ENCODE measurements at regions not wholly inside any gene's neighbourhood (a gene's known extent, or its start where the extent isn't known, plus 50 kb on each side); places are given as distances from the start of the nearest gene placed in this dataset.
A peak's percentile ranks its signal among the peaks of the same experiment; 100 is the strongest.

DNA sequence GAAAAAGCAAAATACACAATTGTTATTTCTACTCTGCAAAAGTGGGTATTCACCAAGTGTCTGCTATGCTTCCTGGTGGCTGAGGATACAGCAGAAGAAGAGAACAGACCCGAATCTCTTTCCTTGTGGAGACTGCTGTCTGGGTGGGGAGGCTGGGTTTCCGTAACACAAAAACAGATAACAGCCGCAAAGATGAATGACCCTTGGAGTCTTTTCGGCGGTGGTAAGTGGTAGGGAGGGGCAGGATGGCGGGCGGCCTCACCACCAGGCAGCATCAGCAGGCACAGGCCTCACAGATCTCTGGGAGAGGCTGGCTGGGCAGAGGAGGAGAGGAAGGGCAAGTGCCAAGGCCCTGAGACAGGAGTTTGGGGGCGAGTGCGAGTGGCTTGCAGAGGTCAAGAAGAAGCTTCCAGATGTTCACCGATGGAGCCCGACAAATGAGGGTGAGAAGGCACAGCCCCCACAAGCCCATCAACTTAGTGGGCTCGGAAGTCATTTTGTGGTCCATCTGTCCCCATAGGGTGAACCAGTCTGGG lies 164.2 kb downstream of the RHOU start:
- DNase-seq: peak; percentile 10

DNA sequence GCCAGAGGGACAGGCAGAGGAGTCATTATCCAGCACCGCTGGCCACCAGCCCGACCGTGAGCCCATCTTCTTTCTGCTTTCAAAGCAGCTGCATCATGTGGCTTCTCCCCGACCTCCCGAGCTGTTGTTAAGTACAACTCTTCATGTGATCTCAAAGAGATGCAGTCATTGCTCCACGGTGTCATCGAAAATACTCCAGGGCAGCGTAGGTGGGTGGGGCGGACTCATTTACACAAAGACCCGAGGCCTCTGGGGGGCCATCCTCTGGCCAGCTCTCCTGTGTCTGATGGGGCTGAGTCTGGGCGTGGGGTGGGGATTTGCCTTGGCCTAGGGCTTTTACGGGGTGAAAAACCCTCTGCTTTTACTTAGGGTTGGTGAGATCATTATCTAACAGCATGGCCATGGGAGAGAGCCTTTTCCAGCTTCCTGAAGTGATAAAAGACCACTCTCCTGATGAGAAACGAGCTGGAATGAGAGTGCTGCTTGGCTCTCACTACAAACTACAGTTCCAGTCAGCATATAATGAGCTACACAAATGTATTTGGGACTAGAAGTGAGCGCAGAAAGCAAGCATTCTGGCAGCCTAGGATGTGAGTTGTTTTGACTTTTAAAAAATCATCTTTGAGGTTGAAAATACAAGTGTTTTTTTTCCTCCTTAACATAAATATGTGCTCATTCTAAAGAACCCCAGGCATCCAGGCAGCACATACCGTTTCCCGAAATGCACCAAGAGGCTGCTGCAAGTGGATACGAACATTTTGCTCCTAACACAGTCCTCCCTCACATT lies 165.0 kb downstream of the RHOU start:
- DNase-seq: no peak

DNA sequence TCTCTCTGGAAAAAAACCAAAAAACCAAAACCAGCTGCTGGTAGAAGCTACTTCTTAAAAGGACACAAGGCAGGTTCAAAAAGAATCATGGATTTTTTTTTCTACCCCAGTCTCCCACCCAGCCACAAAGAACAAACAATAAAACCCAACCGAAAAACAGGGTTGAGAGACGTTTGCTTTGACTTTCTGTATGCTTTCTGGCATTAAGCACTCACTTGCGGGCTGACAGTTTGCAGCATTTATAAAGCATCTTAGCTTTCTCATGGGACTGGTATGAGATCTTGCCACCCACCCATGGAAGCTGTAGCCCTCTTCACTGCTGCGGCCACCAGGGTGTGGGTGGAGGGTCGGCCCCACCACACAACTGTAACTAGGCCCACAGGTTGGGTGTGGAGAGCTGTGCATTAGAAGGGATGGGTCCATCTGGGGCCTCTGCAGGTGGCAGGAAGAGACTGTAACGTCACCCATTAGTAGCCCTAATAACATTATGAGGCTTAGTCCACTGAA lies 165.7 kb downstream of the RHOU start:
- DNase-seq: no peak

DNA sequence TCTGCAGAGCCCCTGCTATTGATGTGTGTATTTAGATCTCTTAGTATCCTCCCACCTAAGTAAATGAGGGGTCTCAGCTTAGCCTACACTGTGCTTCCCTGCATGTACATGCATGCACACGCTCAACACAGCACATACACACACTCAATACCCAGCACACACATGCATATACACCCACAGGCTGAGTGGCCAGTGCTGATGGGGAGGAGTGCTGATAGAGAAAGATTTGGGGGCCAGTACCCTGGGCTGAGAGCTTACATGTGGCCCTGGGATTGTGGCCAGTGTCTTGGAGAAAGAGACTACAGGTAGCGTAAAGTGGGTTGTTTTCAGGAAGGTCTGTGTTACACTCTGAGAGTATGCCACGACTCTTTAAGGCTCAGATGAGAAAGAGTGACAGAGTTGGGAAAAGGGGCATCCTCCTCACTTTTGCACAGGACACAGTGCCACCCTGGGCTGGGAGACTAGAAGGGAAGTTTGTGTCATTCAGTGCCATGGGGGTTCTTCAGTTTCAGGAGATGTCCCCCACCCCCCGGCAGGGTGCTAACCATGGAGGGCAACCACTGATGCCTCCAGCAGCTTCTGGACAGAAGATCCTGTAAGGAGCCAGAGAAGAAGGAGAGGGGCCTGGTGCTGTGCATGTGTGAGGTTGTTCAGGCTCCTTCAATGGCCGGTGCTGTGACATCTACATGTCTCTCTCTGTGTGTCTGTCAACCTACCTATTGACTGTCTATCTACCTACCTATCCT lies 166.8 kb downstream of the RHOU start:
- DNase-seq: no peak

DNA sequence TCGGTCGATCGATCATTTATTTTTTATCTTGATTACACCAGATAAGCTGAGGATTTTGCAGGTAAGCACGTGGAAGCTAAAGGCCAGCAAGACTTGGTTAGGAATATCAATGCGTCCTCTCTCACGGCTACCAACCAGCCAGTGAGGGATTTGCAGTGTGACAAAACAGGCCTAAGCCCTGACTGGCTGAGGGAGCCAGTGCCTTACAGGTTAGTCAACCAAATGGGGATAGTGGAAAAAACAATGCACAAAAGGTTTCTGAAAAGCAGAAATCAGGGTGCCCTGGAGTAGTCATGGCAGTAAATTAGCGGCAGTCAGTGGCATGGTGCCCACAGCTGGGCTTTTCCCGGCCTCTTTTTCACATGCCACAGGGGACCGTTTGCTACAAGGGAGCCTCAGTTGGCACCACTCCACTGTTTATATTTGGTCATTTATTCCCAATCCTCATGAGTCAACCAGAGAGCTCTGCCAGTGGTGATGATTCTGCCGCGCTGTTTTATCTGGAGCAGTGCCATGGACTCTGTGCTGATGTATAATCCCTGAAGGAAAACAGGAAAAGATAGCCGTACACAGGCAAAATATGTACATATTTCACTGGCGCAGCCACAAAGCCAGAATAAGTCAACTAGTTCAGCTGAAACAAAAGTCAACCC lies 167.6 kb downstream of the RHOU start:
- DNase-seq: no peak

DNA sequence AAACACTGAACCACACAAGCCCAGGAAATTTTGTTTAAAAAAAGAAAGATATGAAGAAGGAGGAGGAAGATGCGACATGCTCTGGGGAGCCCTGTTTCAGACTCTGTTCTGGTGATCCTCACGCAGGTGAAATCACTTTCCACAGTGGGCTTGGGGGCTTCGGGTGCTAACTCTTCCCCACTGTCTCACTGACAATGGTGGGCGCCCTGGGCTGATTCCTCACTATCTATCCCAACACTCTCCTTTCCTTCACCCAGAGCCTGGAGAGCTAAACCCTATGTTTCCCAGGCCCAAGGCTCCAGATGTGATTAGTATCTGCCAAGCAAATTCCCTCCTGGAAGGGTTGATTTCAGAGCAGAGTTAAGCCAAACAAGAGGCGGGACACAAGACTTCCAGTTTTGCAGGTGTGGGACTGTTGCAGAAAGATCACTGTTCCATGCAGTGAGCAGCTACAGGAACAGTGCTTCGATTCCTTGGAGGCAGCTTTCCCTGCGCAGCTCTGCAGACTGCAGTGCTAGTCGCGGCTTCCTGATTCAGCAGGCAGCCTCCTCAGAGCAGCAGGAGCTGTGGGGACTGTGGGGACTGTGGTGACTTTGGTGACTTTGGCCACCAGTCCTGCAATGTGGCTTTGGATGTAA lies 168.3 kb downstream of the RHOU start:
- no peak for DNase-seq

DNA sequence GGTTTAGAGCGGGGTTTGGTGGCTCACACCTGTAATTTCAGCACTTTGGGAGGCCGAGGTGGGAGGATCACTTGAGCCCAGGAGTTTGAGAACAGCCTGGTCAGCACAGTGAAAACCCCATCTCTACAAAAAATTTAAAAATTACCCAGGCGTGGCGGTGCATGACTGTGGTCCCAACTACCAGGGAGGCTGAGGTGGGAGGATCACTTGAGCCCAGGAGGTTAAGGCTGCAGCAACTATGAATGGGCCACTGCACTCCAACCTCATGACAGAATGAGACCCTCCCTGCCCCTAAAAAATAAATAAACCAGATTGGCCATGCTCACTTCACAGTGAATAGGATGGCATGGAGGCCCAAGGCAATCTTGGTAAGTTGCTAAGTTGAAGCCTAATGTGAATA lies 168.9 kb downstream of the RHOU start:
- no peak for DNase-seq

DNA sequence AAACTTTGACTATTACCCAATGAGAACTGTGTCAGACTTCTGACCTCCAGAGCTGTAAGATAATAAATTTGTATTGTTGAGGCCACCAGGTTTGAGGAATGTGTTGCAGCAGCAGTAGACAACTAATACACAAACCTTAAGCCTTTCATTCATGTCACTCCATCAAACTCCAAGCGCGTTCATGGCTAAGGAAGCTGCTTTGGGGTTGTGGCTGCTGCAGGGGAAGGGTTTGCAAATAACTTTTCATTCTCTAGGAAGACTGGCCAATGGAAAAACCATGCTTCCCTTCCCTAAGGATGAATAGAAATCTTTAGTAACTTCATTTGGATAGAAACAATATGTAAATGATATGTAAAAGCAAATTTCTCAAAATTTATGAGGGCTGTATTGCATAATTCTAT lies 170.4 kb downstream of the RHOU start:
- no peak for DNase-seq

DNA sequence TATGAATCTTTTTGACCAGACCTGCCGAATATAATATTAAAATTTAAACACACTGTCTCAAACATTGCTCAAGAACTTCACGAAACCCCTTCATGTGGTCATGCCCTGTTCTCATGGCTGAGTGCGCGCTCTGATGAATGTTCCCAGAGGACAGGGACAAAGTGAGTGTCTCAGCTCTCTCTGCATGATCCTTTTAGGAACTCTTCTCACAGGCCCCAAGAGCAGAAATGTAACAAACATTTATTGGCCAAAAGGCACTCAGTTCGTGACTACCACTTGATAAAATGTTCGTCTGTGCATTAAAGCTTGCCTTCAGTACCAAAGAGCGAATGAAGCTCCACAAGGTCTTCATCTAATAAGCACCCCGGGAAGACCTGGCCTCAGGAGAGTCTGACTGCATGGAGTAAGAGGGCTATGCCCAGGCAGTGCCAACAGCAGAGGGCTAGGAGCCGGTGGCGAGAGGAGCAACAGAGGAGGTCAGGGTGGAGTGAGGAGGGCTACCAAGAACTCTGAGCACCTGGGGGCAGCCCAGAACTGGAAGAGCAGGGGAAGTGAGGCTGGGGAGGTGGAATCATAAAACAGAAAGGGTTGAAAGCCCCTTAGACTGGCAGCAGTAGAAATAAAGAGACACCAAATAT lies 171.1 kb downstream of the RHOU start:
- DNase-seq: no peak

DNA sequence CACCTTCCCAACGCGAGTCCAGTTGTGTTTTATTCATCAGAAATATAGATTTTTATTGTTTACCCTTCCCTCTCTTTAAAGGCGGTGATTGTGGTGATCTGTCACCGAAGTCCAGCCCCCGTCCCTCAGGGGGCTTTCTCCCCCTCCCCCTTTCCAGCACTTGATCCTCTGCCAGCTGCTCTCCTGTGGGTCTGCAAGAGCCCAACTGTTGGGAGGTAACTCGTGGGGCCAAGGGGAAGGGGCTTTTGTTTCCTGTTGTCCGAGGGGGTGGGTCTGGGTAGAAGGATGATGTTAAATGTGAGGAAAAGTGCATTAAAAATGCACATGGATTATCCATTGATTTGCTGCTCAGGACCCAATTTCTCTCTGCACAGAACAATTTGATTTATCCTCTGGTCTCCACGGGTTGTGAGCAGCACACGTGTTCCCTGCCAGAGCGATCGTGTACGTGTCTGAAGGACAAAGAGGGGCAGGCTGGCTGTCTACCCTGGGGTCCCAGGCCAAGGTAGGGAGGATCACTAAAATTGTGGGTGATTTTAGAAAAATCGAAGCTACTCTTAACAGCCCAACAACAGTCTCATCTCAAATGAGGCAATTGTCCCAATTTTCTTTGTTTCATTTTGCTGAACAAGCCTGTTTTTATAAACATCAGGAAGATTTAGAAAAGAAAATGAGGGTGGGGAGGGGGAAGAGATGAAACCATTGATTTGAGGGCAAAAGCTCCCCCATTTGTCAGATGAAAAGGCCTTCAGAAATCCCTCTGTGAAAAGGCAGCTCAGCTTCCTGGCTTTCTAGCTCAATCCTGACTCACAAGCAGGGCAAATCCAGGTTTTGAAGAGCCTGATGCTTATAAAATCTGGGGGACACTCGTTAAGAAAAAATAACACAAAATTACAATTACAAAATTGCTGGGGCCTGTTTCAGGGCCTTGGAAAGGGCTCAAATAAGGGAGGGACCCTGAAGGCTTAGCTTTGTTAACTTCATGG lies 176.2 kb downstream of the RHOU start:
- DNase-seq: no peak

DNA sequence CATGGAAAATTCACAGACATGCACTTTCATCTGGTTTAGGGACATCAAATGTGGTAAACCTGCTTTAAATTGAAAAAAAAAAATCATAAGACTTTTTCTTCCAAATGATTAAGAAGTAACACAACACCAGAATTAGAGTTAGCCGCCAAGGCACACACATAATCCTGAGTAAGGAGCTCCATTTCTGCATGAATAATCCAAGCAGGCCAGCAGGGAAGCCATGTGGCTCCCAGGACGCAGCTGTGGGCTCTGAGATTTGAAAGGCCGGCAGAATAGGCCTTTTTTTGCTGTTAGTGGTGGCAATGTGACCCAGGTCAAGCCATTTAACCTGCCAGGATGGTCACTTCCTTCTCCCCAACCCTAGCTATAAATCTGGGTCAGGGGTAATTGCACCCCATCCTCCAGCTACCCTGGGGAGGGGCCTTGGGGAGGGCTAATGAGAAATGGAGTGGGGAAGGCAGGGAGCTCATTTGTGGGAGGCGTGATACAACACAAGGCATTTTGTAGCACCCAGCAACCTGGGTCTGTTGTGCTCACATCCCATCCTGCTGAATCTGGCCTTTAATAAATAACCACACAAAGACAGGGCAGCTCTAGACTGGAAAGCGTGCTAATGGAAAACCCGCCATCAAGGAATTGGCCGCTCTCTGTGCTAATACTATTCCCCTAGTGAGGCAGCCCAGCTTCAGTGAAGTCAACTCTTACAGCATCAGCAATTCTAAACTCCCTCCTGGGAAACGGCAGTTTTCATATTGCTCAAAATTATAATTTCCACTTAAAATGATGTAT lies 178.5 kb downstream of the RHOU start:
- no peak for DNase-seq

DNA sequence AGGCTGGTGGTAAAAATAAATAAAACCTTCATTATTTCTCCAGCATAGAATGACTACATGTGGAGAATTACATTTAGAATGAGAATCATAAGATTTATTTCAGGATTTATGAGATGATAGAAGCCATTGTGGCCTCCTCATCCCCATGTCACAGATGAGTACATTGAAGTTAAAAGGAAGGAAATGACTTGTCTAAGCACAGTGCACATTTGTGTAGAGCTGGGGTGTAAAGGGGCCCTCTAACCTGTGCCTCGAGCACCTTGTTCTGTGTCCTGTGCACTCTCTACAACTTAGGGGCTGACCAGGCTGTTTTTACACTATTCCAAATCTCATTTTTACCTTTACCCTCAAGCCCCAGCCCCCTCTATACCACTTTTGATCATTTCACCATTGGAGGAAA lies 179.4 kb downstream of the RHOU start:
- DNase-seq: no peak

DNA sequence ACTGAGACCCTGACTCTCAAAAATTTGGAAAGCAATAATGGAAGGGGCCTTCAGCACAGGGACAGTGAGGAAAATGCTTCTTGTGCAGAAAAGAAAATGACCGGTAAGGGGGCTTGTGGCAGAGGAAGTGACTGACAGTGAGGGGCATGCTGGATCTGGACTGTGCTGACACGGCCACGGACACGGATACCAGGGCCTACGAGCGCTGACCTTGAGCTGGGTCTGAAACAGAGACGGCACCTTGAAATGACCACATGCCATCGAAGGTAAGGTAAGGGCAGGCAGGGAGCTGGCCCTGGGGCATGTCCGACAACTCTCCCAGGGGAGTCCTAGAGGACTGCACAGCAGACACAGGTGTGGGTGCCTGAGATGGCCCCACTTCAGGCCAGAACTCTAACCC lies 182.1 kb downstream of the RHOU start:
- DNase-seq: no peak

DNA sequence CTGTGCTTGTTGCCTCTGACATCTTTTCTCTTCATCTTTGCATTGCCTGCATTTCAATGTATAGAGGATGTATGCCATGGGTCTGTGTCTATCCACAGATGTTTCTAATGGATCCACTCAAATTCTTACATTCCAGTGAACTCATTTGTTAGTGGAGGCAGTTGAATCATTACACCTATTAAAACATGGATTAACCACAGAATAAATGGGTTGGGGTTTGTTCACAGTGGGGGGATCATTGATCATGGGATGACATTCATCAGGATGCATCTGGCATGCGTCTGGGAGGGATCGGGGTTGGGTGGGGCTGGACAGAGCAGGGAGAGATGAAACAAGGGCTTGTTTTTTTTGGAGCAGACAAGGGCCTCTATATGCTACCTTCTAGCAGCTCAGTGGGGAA lies 182.5 kb downstream of the RHOU start:
- no peak for DNase-seq

DNA sequence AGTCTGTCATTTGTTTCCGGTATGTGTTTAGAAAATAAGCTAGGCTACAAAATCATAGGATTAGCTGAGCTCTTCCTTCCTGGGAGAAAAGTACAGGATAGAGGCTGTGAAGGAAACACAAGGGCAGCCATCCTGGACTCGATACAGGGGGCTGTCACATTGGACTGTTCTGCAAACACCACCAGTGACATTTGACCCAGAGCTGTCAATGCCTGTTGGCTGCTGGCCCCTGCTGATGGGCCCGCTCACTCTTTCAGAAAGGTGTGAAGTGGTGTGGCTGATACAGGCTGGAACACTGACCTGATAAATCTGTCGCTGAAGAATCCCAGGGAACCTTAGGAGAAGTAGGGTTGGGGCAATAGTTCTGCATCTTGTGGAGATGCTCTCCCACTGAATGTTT lies 183.1 kb downstream of the RHOU start:
- DNase-seq: no peak

DNA sequence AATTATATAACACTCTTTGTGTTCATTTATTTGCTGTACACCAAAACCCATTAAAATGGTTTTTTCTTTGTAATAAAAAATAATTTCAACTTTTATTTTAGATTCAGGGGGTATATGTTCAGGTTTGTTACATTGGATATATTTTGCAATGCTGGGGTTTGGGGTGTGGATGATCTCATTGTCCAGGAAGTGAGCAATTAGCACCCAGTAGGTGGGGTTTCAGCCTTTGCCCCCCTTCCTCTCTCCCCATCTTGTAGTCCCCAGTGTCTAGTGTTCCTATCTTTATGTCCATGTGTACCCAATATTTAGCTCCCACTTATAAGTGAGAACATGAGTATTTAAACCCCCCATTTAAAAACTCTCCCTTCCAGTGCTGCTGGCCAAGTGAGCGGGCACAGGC lies 184.6 kb downstream of the RHOU start:
- no peak for DNase-seq

DNA sequence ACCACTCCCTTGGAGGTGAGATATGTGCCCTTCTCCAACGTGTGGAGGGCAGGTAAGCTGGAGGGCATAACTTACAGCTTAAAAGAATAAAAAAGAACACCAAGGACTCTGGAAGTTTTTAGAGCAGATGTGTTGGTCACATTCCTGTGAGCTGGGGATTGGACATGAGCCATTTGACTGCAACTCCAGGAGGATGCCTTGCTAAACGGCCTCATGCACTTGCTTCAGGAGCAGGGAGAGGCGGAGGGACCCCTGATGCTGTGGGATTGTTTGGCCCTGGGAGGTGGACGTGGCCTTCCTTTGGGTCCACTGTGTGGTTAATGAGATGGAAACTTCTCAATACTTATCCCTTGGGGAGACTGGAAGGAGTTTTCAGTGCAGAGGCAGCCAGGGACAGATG lies 185.6 kb downstream of the RHOU start:
- no peak for DNase-seq

DNA sequence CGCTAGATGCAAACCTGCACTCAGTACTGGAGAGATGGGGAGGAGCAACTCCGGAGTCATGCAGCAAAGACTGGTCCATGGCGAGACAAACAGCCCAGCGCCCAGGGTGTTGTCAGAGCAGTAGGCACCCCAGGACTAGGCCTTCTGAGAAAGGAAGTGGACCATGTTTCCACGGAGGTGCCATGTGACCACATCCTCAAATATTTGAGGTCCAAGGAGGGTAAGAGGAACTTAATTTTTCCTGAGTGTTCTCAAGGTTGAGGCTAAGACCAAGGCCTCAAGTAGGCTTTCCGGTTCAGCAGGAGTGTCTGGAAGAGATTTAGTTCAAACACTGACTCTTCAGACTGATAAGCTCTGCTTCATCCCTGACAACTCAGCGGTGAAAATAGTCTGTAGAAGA lies 186.2 kb downstream of the RHOU start:
- peak; percentile 23 for DNase-seq

DNA sequence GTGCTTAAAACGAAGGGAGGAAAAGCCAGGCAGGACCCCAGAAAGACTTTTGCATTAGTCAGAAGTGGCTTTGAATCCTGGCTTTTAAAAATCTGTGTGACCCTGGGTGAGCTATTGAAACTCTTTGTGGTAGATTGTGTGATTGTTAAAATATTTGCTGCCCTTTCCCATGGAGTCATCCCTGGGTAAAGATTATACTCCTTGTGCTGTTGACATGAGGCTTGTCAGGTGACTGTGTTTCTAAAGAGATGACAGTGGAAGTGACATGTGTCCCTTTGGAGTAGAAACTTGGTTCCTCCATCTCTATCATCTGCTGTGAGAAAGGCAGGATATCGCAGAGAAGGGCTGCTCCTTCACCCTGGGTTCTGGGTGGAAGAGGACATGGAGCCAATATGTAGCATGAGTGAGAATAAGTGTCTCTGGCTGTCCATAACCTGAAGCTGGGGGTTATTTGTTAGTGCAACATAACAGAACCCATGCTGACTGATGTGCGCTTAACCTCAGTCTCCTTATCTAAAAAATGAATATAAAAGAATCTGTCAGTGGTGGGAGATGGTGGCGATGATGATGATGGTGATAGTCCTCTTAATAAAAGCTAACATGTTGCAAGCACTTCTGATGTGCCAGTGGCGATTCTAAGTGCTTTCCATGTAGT lies 187.6 kb downstream of the RHOU start:
- DNase-seq: no peak
